ENCODE measurements at regions not wholly inside any gene's neighbourhood (a gene's known extent, or its start where the extent isn't known, plus 50 kb on each side); places are given as distances from the start of the nearest gene placed in this dataset.

DNA sequence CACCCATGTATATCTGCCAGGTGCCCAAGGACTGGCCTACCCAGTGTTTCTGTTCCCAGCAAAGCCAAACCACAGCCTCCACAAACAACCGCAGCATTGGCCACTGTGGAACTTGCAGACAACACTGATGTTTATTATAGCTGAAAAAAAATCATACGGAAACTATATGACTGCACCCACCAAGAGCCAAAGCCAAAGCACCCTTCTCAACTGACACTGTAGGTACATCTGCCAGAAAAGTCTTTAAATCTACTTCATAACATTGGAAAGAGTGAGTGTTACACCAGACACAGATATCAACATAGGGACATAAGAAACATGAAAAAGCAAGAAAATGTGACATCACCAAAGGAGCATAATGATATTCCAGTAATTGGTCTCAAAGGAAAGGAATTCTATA lies 428.0 kb downstream of the PSAT1 start:
- no peak overlapping the region for H3K4me3 ChIP-seq (ENCODE audit: low read length)
- H3K9me3 ChIP-seq (ENCODE audit: control insufficient read depth, low read length): peaks cover 27% of the 10 kb centered on the region
- no peak overlapping the region for H3K9ac ChIP-seq (ENCODE audit: low read length)
- H3K27me3 ChIP-seq (replicated peaks; ENCODE audit: control insufficient read depth, insufficient read depth, low read length): no peaks in the 10 kb centered on the region
- DNase-seq (ENCODE audit: low read depth): no peak
- no peaks in the 10 kb centered on the region for H3K36me3 ChIP-seq (ENCODE audit: control insufficient read depth, insufficient read depth, low read length, severe bottlenecking)
- no peaks in the 10 kb centered on the region for H3K4me1 ChIP-seq (ENCODE audit: control insufficient read depth, insufficient read depth, low read length)

DNA sequence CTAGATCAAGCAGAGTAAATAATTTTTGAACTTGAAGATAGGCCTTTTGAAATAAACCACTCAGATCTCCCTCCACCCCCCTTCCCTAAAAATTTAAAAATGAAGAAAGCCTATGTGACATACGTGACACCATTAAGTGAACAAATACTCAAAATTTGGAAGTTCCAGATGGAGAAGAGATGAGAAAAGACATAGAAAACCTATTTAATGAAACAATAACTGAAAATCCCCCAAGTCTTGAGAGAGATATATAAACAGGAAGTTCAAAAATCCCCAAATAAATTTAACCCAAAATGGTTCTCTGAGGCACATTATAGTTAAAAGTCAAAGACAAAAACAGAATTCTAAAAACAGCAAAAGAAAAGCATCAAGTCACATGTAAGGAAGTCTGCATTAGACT lies 428.6 kb downstream of the PSAT1 start:
- no peaks in the 10 kb centered on the region for H3K4me1 ChIP-seq (ENCODE audit: control insufficient read depth, insufficient read depth, low read length)
- no peaks in the 10 kb centered on the region for H3K36me3 ChIP-seq (ENCODE audit: control insufficient read depth, insufficient read depth, low read length, severe bottlenecking)
- H3K9ac ChIP-seq (ENCODE audit: low read length): no peak overlapping the region
- H3K27me3 ChIP-seq (replicated peaks; ENCODE audit: control insufficient read depth, insufficient read depth, low read length): no peaks in the 10 kb centered on the region
- peaks cover 27% of the 10 kb centered on the region for H3K9me3 ChIP-seq (ENCODE audit: control insufficient read depth, low read length)
- H3K4me3 ChIP-seq (ENCODE audit: low read length): no peak overlapping the region
- DNase-seq (ENCODE audit: low read depth): no peak

- H3K27me3 ChIP-seq (replicated peaks; ENCODE audit: control insufficient read depth, insufficient read depth, low read length): no peaks in the 10 kb centered on the region
- H3K4me3 ChIP-seq (ENCODE audit: low read length): no peak overlapping the region
- H3K9me3 ChIP-seq (ENCODE audit: control insufficient read depth, low read length): peaks cover 3% of the 10 kb centered on the region
- H3K4me1 ChIP-seq (ENCODE audit: control insufficient read depth, insufficient read depth, low read length): no peaks in the 10 kb centered on the region
- H3K36me3 ChIP-seq (ENCODE audit: control insufficient read depth, insufficient read depth, low read length, severe bottlenecking): no peaks in the 10 kb centered on the region
- no peak for DNase-seq (ENCODE audit: low read depth)
- no peak overlapping the region for H3K9ac ChIP-seq (ENCODE audit: low read length)
These were observed 448.4 kb downstream of the PSAT1 start for GRCh38 chr9:78745331-78745730.

GRCh38 chr9:78746010-78746409 lies 449.1 kb downstream of the PSAT1 start:
- Histone ChIP-seq H3K9me3 (ENCODE audit: control insufficient read depth, low read length) (no peaks in the 10 kb centered on the region), H3K27me3 (replicated peaks; ENCODE audit: control insufficient read depth, insufficient read depth, low read length) (no peaks in the 10 kb centered on the region), H3K4me1 (ENCODE audit: control insufficient read depth, insufficient read depth, low read length) (no peaks in the 10 kb centered on the region), H3K36me3 (ENCODE audit: control insufficient read depth, insufficient read depth, low read length, severe bottlenecking) (no peaks in the 10 kb centered on the region), H3K4me3 (ENCODE audit: low read length) (no peak overlapping the region), H3K9ac (ENCODE audit: low read length) (no peak overlapping the region)
- DNase-seq (ENCODE audit: low read depth): no peak

GRCh38 chr9:78753039-78753438 lies 456.1 kb downstream of the PSAT1 start:
- H3K4me3 ChIP-seq (ENCODE audit: low read length): no peak overlapping the region
- DNase-seq (ENCODE audit: low read depth): no peak
- H3K9me3 ChIP-seq (ENCODE audit: control insufficient read depth, low read length): peaks cover 2% of the 10 kb centered on the region
- H3K27me3 ChIP-seq (replicated peaks; ENCODE audit: control insufficient read depth, insufficient read depth, low read length): no peaks in the 10 kb centered on the region
- H3K9ac ChIP-seq (ENCODE audit: low read length): no peak overlapping the region
- no peaks in the 10 kb centered on the region for H3K36me3 ChIP-seq (ENCODE audit: control insufficient read depth, insufficient read depth, low read length, severe bottlenecking)
- H3K4me1 ChIP-seq (ENCODE audit: control insufficient read depth, insufficient read depth, low read length): no peaks in the 10 kb centered on the region

- DNase-seq (ENCODE audit: low read depth): no peak
- no peak overlapping the region for H3K4me3 ChIP-seq (ENCODE audit: low read length)
These were observed 460.0 kb downstream of the PSAT1 start for GRCh38 chr9:78756813-78757510.

DNA sequence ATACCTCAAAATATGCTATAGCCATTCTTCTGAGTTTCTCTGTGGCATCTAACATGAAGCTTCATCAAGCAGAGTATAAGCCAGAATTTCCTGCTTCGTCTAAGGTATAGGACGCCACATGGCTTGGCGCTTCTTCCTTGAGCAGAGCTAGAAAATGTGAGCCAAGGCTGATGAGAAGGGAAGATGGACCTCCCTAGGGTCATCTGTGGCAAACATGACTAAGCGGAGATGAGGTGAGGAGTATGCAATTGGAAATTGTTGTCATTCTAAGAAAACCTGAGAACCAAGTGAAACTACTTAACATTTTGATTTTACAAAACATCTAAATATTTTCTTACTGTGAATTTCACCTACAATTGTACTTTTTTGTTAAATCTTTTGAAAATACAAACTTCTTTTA lies 466.5 kb downstream of the PSAT1 start:
- Histone ChIP-seq H3K4me1 (ENCODE audit: control insufficient read depth, insufficient read depth, low read length) (no peaks in the 10 kb centered on the region), H3K4me3 (ENCODE audit: low read length) (no peak overlapping the region), H3K9ac (ENCODE audit: low read length) (no peak overlapping the region), H3K36me3 (ENCODE audit: control insufficient read depth, insufficient read depth, low read length, severe bottlenecking) (no peaks in the 10 kb centered on the region), H3K9me3 (ENCODE audit: control insufficient read depth, low read length) (no peaks in the 10 kb centered on the region), H3K27me3 (replicated peaks; ENCODE audit: control insufficient read depth, insufficient read depth, low read length) (no peaks in the 10 kb centered on the region)
- DNase-seq (ENCODE audit: low read depth): no peak

More at GRCh38 chr9:78756813-78757510, 460.0 kb downstream of the PSAT1 start:
- no peaks in the 10 kb centered on the region for H3K36me3 ChIP-seq (ENCODE audit: control insufficient read depth, insufficient read depth, low read length, severe bottlenecking)
- no peaks in the 10 kb centered on the region for H3K4me1 ChIP-seq (ENCODE audit: control insufficient read depth, insufficient read depth, low read length)
- peaks cover 2% of the 10 kb centered on the region for H3K9me3 ChIP-seq (ENCODE audit: control insufficient read depth, low read length)
- H3K9ac ChIP-seq (ENCODE audit: low read length): no peak overlapping the region
- H3K27me3 ChIP-seq (replicated peaks; ENCODE audit: control insufficient read depth, insufficient read depth, low read length): no peaks in the 10 kb centered on the region

- no peak for DNase-seq (ENCODE audit: low read depth)
These were observed 468.9 kb downstream of the PSAT1 start for GRCh38 chr9:78765861-78766260.

DNA sequence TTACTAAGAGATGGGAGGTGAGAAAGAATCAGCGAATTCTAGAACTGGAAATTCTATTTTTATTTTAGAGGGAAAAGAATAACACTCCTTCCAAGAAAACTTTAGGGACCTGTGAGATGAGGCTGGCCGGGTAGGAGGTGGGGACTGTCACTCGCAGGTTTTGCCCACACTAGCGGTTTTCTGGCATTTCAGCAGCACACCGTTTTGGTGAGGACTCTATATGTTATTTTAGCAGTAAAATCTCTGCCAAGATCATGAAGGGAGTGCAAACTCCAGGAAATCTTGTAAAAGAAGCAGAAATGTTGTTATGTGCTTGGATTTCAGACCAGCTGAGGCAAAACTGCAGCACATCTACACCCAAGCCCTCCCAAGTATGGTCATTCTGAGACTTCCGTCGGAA lies 470.6 kb downstream of the PSAT1 start:
- H3K9me3 ChIP-seq (ENCODE audit: control insufficient read depth, low read length): no peaks in the 10 kb centered on the region
- no peak for DNase-seq (ENCODE audit: low read depth)

More at GRCh38 chr9:78765861-78766260, 468.9 kb downstream of the PSAT1 start:
- H3K4me1 ChIP-seq (ENCODE audit: control insufficient read depth, insufficient read depth, low read length): no peaks in the 10 kb centered on the region
- H3K4me3 ChIP-seq (ENCODE audit: low read length): no peak overlapping the region
- H3K27me3 ChIP-seq (replicated peaks; ENCODE audit: control insufficient read depth, insufficient read depth, low read length): no peaks in the 10 kb centered on the region
- H3K9me3 ChIP-seq (ENCODE audit: control insufficient read depth, low read length): no peaks in the 10 kb centered on the region
- no peak overlapping the region for H3K9ac ChIP-seq (ENCODE audit: low read length)
- no peaks in the 10 kb centered on the region for H3K36me3 ChIP-seq (ENCODE audit: control insufficient read depth, insufficient read depth, low read length, severe bottlenecking)

GRCh38 chr9:78769690-78770089 lies 472.8 kb downstream of the PSAT1 start:
- Histone ChIP-seq H3K4me1 (ENCODE audit: control insufficient read depth, insufficient read depth, low read length) (no peaks in the 10 kb centered on the region), H3K9me3 (ENCODE audit: control insufficient read depth, low read length) (no peaks in the 10 kb centered on the region), H3K4me3 (ENCODE audit: low read length) (no peak overlapping the region), H3K27me3 (replicated peaks; ENCODE audit: control insufficient read depth, insufficient read depth, low read length) (no peaks in the 10 kb centered on the region), H3K9ac (ENCODE audit: low read length) (no peak overlapping the region), H3K36me3 (ENCODE audit: control insufficient read depth, insufficient read depth, low read length, severe bottlenecking) (no peaks in the 10 kb centered on the region)
- peak; percentile 2 for DNase-seq (ENCODE audit: low read depth)

More for the DNA sequence above, 470.6 kb downstream of the PSAT1 start:
- Histone ChIP-seq H3K4me3 (ENCODE audit: low read length) (no peak overlapping the region), H3K9ac (ENCODE audit: low read length) (no peak overlapping the region), H3K4me1 (ENCODE audit: control insufficient read depth, insufficient read depth, low read length) (no peaks in the 10 kb centered on the region), H3K36me3 (ENCODE audit: control insufficient read depth, insufficient read depth, low read length, severe bottlenecking) (no peaks in the 10 kb centered on the region), H3K27me3 (replicated peaks; ENCODE audit: control insufficient read depth, insufficient read depth, low read length) (no peaks in the 10 kb centered on the region)

DNA sequence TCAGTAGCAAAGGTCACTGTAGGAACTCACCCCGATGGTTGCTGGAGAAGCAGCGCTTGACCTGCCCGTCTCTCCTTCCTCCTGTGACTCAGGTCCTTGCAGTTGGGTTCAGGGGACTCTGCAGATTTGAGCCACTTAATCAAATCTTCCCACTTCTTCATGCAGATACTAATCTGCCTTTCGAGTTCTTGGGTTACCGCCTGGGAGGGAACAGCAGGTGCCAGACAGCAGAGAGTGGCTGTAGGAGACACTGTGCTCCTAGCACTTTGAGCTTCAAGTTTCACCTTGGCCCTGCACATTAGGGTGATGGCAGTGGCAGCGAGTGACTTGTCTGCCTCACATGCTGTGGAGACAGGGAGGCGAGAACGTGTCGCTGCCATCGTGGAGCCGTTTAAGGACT lies 478.3 kb downstream of the PSAT1 start:
- Histone ChIP-seq H3K9ac (ENCODE audit: low read length) (no peak overlapping the region), H3K27me3 (replicated peaks; ENCODE audit: control insufficient read depth, insufficient read depth, low read length) (peaks cover 6% of the 10 kb centered on the region), H3K9me3 (ENCODE audit: control insufficient read depth, low read length) (no peaks in the 10 kb centered on the region), H3K4me1 (ENCODE audit: control insufficient read depth, insufficient read depth, low read length) (no peaks in the 10 kb centered on the region), H3K36me3 (ENCODE audit: control insufficient read depth, insufficient read depth, low read length, severe bottlenecking) (no peaks in the 10 kb centered on the region), H3K4me3 (ENCODE audit: low read length) (no peak overlapping the region)
- DNase-seq (ENCODE audit: low read depth): no peak

Measured in adipocyte (in vitro differentiated cells).